ENCODE measurements at regions not wholly inside any gene's neighbourhood (a gene's known extent, or its start where the extent isn't known, plus 50 kb on each side); places are given as distances from the start of the nearest gene placed in this dataset.

GRCh38 chr14:56964895-56965294 lies 154.6 kb upstream of the OTX2 start:
- no peak for TF ChIP-seq CTCF (IDR thresholded peaks at IDR 0.05)
- no peak for TF ChIP-seq POLR2A (IDR thresholded peaks at IDR 0.05; ENCODE audit: low read depth)
